OCI-LY3 (cell line): ENCODE measurements at regions not wholly inside any gene's neighbourhood (a gene's known extent, or its start where the extent isn't known, plus 50 kb on each side); places are given as distances from the start of the nearest gene placed in this dataset.

ENCODE experiments used
- CTCF ChIP-seq: fragments of 200-600, 300-600 bp; sonication (generic); IDR thresholded peaks from 2 replicates; pipeline ENCODE4 v1.5.1; 2014; ENCODE audit warnings: antibody characterized with exemption, low read length, low read depth
- EZH2phosphoT487 ChIP-seq: fragments of 200-600 bp; shearing (Covaris generic); IDR thresholded peaks from 2 replicates; pipeline ENCODE4 v1.6.1; 2018; ENCODE audit warnings: antibody characterized with exemption, mixed run types, low read depth

- TF ChIP-seq CTCF (no peak), EZH2phosphoT487 (no peak)
Measured at GRCh38 chr18:29501952-29502351, 1325.0 kb upstream of the CDH2 start.
